ENCODE measurements at regions not wholly inside any gene's neighbourhood (a gene's known extent, or its start where the extent isn't known, plus 50 kb on each side); places are given as distances from the start of the nearest gene placed in this dataset.

DNA sequence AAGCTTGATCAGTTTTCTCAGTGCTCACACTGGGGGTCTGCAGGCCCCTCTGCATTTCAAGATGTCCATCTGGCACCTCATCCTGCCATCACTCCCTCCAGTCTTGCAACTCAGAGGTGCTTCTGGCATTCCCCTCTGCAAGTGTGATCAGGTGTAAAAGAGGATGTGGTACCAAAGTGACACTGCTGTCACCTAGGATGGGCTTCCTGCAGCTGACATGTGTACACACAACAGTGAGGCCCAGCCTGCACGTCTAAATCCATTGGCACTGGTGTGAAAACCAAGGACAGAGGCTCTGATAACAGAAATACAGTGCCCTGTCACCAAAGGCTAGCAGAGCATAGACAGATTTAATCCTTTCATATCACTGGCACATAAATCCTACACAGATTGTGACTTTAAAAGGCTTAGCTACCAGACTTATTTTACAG is 162.5 kb upstream of the CELF2 start:
- RAD21 ChIA-PET (ENCODE audit: low non-redundant PET in 1 of 2, low total read pairs in 2 of 2, uncharacterized antibody in 2 of 2, unreplicated experiment in 2 of 2) = no interaction called here
- TF ChIP-seq TCF7L2 (IDR thresholded peaks at IDR 0.05; ENCODE audit: borderline replicate concordance, extremely low read depth, insufficient read depth, insufficient read length) = no peak
- TF ChIP-seq EZH2phosphoT487 (IDR thresholded peaks at IDR 0.05; ENCODE audit: borderline replicate concordance) = no peak
- no peak for TF ChIP-seq YY1 (IDR thresholded peaks at IDR 0.05; ENCODE audit: extremely low read depth, insufficient replicate concordance, low read depth, low read length)
- no peak for TF ChIP-seq FOSL1 (IDR thresholded peaks at IDR 0.05; ENCODE audit: low read depth)
- no peak for TF ChIP-seq POLR2AphosphoS5 (IDR thresholded peaks at IDR 0.05; ENCODE audit: low read depth, low read length)
- no peak for TF ChIP-seq SP1 (IDR thresholded peaks at IDR 0.05; ENCODE audit: low read depth)
- TF ChIP-seq RAD21 (IDR thresholded peaks at IDR 0.05; ENCODE audit: low read depth) = no peak
- TF ChIP-seq ZNF274 (IDR thresholded peaks at IDR 0.05; ENCODE audit: low read depth, low read length) = no peak
- no peak for TF ChIP-seq CBX3 (IDR thresholded peaks at IDR 0.05; ENCODE audit: low read depth)
- TF ChIP-seq ELF1 (IDR thresholded peaks at IDR 0.05; ENCODE audit: borderline replicate concordance, low read depth) = no peak
- no peak for TF ChIP-seq CEBPB (IDR thresholded peaks at IDR 0.05; ENCODE audit: low read depth)
- no peak for TF ChIP-seq ZFX (IDR thresholded peaks at IDR 0.05)
- TF ChIP-seq SIN3A (IDR thresholded peaks at IDR 0.05; ENCODE audit: low read depth) = no peak
- no peak for TF ChIP-seq EZH2 (IDR thresholded peaks at IDR 0.05)
- TF ChIP-seq JUND (IDR thresholded peaks at IDR 0.05) = no peak
- no peak for TF ChIP-seq EGR1 (IDR thresholded peaks at IDR 0.05; ENCODE audit: low read depth)
- TF ChIP-seq, protein P1, sequence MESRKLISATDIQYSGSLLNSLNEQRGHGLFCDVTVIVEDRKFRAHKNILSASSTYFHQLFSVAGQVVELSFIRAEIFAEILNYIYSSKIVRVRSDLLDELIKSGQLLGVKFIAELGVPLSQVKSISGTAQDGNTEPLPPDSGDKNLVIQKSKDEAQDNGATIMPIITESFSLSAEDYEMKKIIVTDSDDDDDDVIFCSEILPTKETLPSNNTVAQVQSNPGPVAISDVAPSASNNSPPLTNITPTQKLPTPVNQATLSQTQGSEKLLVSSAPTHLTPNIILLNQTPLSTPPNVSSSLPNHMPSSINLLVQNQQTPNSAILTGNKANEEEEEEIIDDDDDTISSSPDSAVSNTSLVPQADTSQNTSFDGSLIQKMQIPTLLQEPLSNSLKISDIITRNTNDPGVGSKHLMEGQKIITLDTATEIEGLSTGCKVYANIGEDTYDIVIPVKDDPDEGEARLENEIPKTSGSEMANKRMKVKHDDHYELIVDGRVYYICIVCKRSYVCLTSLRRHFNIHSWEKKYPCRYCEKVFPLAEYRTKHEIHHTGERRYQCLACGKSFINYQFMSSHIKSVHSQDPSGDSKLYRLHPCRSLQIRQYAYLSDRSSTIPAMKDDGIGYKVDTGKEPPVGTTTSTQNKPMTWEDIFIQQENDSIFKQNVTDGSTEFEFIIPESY (IDR thresholded peaks at IDR 0.05; ENCODE audit: extremely low read depth, insufficient replicate concordance, low read length) = no peak
- TF ChIP-seq SRF (IDR thresholded peaks at IDR 0.05; ENCODE audit: low read depth) = no peak
- TF ChIP-seq, protein P2, sequence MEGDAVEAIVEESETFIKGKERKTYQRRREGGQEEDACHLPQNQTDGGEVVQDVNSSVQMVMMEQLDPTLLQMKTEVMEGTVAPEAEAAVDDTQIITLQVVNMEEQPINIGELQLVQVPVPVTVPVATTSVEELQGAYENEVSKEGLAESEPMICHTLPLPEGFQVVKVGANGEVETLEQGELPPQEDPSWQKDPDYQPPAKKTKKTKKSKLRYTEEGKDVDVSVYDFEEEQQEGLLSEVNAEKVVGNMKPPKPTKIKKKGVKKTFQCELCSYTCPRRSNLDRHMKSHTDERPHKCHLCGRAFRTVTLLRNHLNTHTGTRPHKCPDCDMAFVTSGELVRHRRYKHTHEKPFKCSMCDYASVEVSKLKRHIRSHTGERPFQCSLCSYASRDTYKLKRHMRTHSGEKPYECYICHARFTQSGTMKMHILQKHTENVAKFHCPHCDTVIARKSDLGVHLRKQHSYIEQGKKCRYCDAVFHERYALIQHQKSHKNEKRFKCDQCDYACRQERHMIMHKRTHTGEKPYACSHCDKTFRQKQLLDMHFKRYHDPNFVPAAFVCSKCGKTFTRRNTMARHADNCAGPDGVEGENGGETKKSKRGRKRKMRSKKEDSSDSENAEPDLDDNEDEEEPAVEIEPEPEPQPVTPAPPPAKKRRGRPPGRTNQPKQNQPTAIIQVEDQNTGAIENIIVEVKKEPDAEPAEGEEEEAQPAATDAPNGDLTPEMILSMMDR (IDR thresholded peaks at IDR 0.05 in 2 of 3, conservative IDR thresholded peaks at IDR 0.05 in 1 of 3; ENCODE audit: borderline replicate concordance in 1 of 3, insufficient read depth in 1 of 3, low read depth in 2 of 3, low read length in 2 of 3) = no peak
- TF ChIP-seq, protein P3, sequence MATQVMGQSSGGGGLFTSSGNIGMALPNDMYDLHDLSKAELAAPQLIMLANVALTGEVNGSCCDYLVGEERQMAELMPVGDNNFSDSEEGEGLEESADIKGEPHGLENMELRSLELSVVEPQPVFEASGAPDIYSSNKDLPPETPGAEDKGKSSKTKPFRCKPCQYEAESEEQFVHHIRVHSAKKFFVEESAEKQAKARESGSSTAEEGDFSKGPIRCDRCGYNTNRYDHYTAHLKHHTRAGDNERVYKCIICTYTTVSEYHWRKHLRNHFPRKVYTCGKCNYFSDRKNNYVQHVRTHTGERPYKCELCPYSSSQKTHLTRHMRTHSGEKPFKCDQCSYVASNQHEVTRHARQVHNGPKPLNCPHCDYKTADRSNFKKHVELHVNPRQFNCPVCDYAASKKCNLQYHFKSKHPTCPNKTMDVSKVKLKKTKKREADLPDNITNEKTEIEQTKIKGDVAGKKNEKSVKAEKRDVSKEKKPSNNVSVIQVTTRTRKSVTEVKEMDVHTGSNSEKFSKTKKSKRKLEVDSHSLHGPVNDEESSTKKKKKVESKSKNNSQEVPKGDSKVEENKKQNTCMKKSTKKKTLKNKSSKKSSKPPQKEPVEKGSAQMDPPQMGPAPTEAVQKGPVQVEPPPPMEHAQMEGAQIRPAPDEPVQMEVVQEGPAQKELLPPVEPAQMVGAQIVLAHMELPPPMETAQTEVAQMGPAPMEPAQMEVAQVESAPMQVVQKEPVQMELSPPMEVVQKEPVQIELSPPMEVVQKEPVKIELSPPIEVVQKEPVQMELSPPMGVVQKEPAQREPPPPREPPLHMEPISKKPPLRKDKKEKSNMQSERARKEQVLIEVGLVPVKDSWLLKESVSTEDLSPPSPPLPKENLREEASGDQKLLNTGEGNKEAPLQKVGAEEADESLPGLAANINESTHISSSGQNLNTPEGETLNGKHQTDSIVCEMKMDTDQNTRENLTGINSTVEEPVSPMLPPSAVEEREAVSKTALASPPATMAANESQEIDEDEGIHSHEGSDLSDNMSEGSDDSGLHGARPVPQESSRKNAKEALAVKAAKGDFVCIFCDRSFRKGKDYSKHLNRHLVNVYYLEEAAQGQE (IDR thresholded peaks at IDR 0.05; ENCODE audit: low read depth) = no peak
- H3K4me2 ChIP-seq (ENCODE audit: low read length) = no peak overlapping the region
- H3K27ac ChIP-seq (ENCODE audit: low read depth, low read length) = no peak overlapping the region
- H3K4me1 ChIP-seq (ENCODE audit: control insufficient read depth in 1 of 2, insufficient read depth in 2 of 2, low read length in 2 of 2) = no peaks in the 10 kb centered on the region
- no peak overlapping the region for H3K4me3 ChIP-seq (replicated peaks in 1 of 2; ENCODE audit: low read depth in 1 of 2, low read length in 2 of 2)
- H3K9ac ChIP-seq (ENCODE audit: low read length) = no peak overlapping the region
- H4K20me1 ChIP-seq (ENCODE audit: insufficient read depth) = no peaks in the 10 kb centered on the region
- no peaks in the 10 kb centered on the region for H3K27me3 ChIP-seq (ENCODE audit: insufficient read depth, low read length)
- ATAC-seq (no peak), DNase-seq (ENCODE audit: low read depth, low spot score) (no peak)
- H2AFZ ChIP-seq (ENCODE audit: low read depth, low read length, poor library complexity, severe bottlenecking) = no peak overlapping the region
- no peaks in the 10 kb centered on the region for H3K9me2 ChIP-seq (ENCODE audit: insufficient read depth)
- no peaks in the 10 kb centered on the region for H3K36me3 ChIP-seq (ENCODE audit: control insufficient read depth in 1 of 2, insufficient read depth in 2 of 2, low read length in 2 of 2)
- H3K9me3 ChIP-seq (ENCODE audit: control insufficient read depth in 1 of 2, insufficient read depth in 1 of 2, low read depth in 1 of 2, low read length in 2 of 2) = peaks cover 13 to 14% of the 10 kb centered on the region in 2 experiments; a peak in 2 of 4 replicates
- POLR2A ChIA-PET = no interaction called here
- CTCF ChIA-PET = no interaction called here
- no peaks in the 10 kb centered on the region for H3K79me2 ChIP-seq (ENCODE audit: insufficient read depth, low read length)
- intact Hi-C loops (cut with micrococcal nuclease) = no loop called here
- BruUV-seq (replicated peaks) = no TSS peak

Data from HCT116 (cell line).